HUES64 (cell line): ENCODE measurements at regions not wholly inside any gene's neighbourhood (a gene's known extent, or its start where the extent isn't known, plus 50 kb on each side); places are given as distances from the start of the nearest gene placed in this dataset.

Experiments used
- H3K27ac ChIP-seq: 2 replicates; pipeline ENCODE4 v1.7.0; 2013; ENCODE audit warnings: low read depth, low read length, inconsistent platforms
- H3K27me3 ChIP-seq: 2 replicates; pipeline ENCODE4 v1.6.1; 2013; ENCODE audit warnings: mild to moderate bottlenecking, low read length; ENCODE audit not compliant: insufficient read depth
- H3K36me3 ChIP-seq: 2 replicates; pipeline ENCODE4 v1.6.1; 2013; ENCODE audit warnings: mild to moderate bottlenecking, low read length; ENCODE audit not compliant: insufficient read depth
- H3K4me1 ChIP-seq: 2 replicates; pipeline ENCODE4 v1.6.1; 2013; ENCODE audit warnings: mild to moderate bottlenecking, low read length, moderate library complexity; ENCODE audit not compliant: insufficient read depth
- H3K4me3 ChIP-seq: 2 replicates; pipeline ENCODE4 v1.5.1; 2013; ENCODE audit warnings: mild to moderate bottlenecking, low read length, moderate library complexity
- H3K9ac ChIP-seq: 2 replicates; pipeline ENCODE4 v1.6.1; 2013; ENCODE audit warnings: mild to moderate bottlenecking, low read depth, low read length
- H3K9me3 ChIP-seq: 2 replicates; pipeline ENCODE4 v1.6.1; 2013; ENCODE audit warnings: low read depth, low read length; ENCODE audit not compliant: insufficient read depth
- WGBS: fragments of 150-250, 120-280 bp; methylation state at CpG from one replicate; pipeline ENCODE4 v1.1.7; 2013; ENCODE audit warnings: missing lambda C conversion rate; 5-methylcytosine and 5-hydroxymethylcytosine counted together

- H3K4me3 ChIP-seq: no peak overlapping the region
- no peak overlapping the region for H3K27ac ChIP-seq
- WGBS: 94% methylated on average over 3 of the region's 3 CpGs
These were observed 387.4 kb downstream of the MAN2A1 start for GRCh38 chr5:110077147-110077546.

DNA sequence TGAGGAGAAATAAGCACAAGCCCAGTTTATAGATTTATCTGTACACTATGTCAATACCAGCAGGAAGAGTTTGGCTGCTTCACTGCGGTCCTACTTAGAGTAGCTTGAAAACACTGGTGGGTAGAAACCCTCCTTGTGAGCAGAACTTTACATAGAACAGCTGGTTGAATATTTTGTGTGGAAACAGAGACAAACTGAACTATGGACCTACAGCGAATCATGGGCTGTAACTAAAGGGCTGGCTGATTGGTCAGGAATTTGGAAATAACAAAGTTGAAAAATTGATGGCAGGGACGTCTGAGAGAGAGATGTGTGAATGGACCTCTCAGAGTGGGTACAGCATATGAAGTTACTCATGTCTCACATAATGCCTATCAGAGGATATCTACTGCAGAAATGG lies 392.5 kb downstream of the MAN2A1 start:
- H3K27ac ChIP-seq: no peak overlapping the region
- H3K27me3 ChIP-seq: no peaks in the 10 kb centered on the region
- 97% methylated on average over 3 of the region's 3 CpGs for WGBS
- H3K4me1 ChIP-seq: no peaks in the 10 kb centered on the region
- no peaks in the 10 kb centered on the region for H3K9me3 ChIP-seq
- H3K9ac ChIP-seq: no peak overlapping the region
- no peak overlapping the region for H3K4me3 ChIP-seq
- H3K36me3 ChIP-seq: no peaks in the 10 kb centered on the region

More at GRCh38 chr5:110077147-110077546, 387.4 kb downstream of the MAN2A1 start:
- Histone ChIP-seq H3K4me1 (no peaks in the 10 kb centered on the region), H3K9me3 (no peaks in the 10 kb centered on the region; the same call in 1 of the 2 replicates), H3K9ac (no peak overlapping the region), H3K36me3 (no peaks in the 10 kb centered on the region), H3K27me3 (no peaks in the 10 kb centered on the region)

GRCh38 chr5:110082863-110083262 lies 393.1 kb downstream of the MAN2A1 start:
- Histone ChIP-seq H3K4me3 (no peak overlapping the region), H3K36me3 (no peaks in the 10 kb centered on the region), H3K27me3 (no peaks in the 10 kb centered on the region), H3K27ac (no peak overlapping the region), H3K4me1 (no peaks in the 10 kb centered on the region), H3K9ac (no peak overlapping the region), H3K9me3 (no peaks in the 10 kb centered on the region)
- WGBS: 92% methylated on average over 2 of the region's 2 CpGs

DNA sequence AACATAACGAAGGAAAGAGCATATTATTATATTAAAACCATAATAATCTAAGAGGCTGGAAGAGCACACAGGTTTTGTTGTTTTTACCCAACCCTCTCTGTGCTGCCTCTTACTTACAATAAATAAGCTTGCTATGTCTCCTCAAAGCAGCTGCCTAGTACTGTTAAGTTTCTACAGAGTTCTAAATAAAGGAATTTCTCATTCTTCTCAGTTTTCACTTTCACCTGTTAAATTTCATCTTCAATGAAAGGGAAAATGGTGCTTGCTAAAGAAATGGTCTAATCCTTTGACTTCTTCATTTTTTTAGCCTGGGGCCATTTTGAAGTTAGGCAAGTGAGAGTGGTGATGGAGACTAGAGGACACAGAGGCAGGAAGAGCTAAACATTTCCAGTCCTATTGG lies 396.1 kb downstream of the MAN2A1 start:
- Histone ChIP-seq H3K9me3 (no peaks in the 10 kb centered on the region), H3K27ac (no peak overlapping the region)
- WGBS: no CpG with 5 or more reads among the region's 1 CpG

DNA sequence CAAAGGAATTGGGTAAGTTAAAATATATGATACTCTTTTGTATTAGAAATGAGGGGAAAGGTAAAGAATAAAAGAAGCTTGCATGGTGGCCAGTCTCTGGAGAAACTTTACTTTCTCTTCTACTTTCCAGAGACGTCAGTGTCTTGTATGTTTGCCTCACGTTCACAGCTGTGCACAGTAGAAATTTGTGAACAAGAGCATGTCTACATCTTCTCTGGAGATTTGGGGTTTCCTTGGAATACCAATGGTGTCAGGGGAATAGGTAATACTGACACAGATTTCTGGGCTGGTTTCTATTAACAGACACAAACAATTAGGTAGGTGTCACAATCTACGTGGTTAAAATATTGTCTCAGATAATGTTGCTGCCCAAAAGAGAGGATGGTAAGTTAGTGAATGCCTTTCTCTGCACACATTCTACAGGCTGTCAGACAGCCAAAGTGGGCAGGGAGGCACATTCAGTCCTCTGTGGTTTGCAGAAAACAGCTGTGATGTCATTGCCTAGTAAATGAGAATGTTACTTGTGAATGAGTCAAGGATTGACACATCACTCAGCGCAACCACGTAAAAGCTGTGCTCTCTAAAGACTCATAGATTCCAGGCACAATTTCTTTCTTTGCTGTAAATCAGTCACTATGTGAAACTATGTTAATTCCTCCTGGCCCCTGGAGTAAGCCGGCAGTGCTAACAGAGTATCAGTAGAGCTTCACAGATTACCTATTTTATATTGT lies 397.1 kb downstream of the MAN2A1 start:
- no peaks in the 10 kb centered on the region for H3K9me3 ChIP-seq
- H3K27ac ChIP-seq: no peak overlapping the region
- H3K27me3 ChIP-seq: no peaks in the 10 kb centered on the region
- H3K4me1 ChIP-seq: no peaks in the 10 kb centered on the region
- H3K36me3 ChIP-seq: no peaks in the 10 kb centered on the region
- WGBS: 84% methylated on average over 6 of the region's 6 CpGs
- H3K9ac ChIP-seq: no peak overlapping the region
- no peak overlapping the region for H3K4me3 ChIP-seq

More for the DNA sequence above, 396.1 kb downstream of the MAN2A1 start:
- H3K36me3 ChIP-seq: no peaks in the 10 kb centered on the region
- no peak overlapping the region for H3K4me3 ChIP-seq
- H3K4me1 ChIP-seq: no peaks in the 10 kb centered on the region
- H3K9ac ChIP-seq: no peak overlapping the region
- no peaks in the 10 kb centered on the region for H3K27me3 ChIP-seq

DNA sequence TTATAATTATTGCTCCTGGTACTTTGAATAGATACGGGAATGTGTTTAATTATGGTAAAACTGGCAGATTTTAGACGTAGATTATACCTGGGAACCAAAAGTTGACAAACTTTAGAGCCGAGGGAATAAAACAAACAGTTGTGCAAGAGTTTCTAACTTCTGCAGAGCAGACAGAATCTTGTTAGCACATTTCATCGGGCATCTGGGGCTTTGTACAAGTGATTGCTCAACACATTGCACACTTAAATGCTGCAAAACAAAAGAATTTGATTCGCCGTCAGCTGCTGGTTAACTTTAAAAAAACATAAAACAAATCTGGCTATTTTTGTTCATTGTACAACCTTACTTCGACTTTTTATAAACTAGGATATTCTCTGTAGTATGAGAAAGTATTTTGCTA lies 398.1 kb downstream of the MAN2A1 start:
- H3K27ac ChIP-seq: no peak overlapping the region
- H3K9me3 ChIP-seq: no peaks in the 10 kb centered on the region
- H3K27me3 ChIP-seq: no peaks in the 10 kb centered on the region
- H3K4me3 ChIP-seq: no peak overlapping the region
- no peak overlapping the region for H3K9ac ChIP-seq
- WGBS: 93% methylated on average over 6 of the region's 7 CpGs
- H3K4me1 ChIP-seq: no peaks in the 10 kb centered on the region
- H3K36me3 ChIP-seq: no peaks in the 10 kb centered on the region

- Histone ChIP-seq H3K9me3 (no peaks in the 10 kb centered on the region), H3K36me3 (no peaks in the 10 kb centered on the region), H3K27ac (no peak overlapping the region), H3K4me3 (no peak overlapping the region), H3K9ac (no peak overlapping the region), H3K4me1 (no peaks in the 10 kb centered on the region), H3K27me3 (no peaks in the 10 kb centered on the region)
- WGBS: 100% methylated on average over 1 of the region's 1 CpG
These were observed 399.1 kb downstream of the MAN2A1 start for GRCh38 chr5:110088676-110089436.

GRCh38 chr5:110092955-110093785 lies 403.4 kb downstream of the MAN2A1 start:
- WGBS: 90% methylated on average over 2 of the region's 4 CpGs
- Histone ChIP-seq H3K9me3 (no peaks in the 10 kb centered on the region), H3K36me3 (no peaks in the 10 kb centered on the region), H3K27me3 (no peaks in the 10 kb centered on the region), H3K9ac (no peak overlapping the region), H3K4me3 (no peak overlapping the region), H3K27ac (no peak overlapping the region), H3K4me1 (no peaks in the 10 kb centered on the region)

GRCh38 chr5:110094109-110094508 lies 404.4 kb downstream of the MAN2A1 start:
- Histone ChIP-seq H3K36me3 (no peaks in the 10 kb centered on the region), H3K27ac (no peak overlapping the region), H3K27me3 (no peaks in the 10 kb centered on the region), H3K4me3 (no peak overlapping the region), H3K9me3 (no peaks in the 10 kb centered on the region), H3K4me1 (no peaks in the 10 kb centered on the region), H3K9ac (no peak overlapping the region)
- 100% methylated on average over 2 of the region's 2 CpGs for WGBS

- Histone ChIP-seq H3K4me1 (no peaks in the 10 kb centered on the region), H3K4me3 (no peak overlapping the region), H3K36me3 (no peaks in the 10 kb centered on the region), H3K9ac (no peak overlapping the region), H3K9me3 (no peaks in the 10 kb centered on the region), H3K27me3 (no peaks in the 10 kb centered on the region), H3K27ac (no peak overlapping the region)
These were observed 404.8 kb downstream of the MAN2A1 start for GRCh38 chr5:110094548-110094947.

DNA sequence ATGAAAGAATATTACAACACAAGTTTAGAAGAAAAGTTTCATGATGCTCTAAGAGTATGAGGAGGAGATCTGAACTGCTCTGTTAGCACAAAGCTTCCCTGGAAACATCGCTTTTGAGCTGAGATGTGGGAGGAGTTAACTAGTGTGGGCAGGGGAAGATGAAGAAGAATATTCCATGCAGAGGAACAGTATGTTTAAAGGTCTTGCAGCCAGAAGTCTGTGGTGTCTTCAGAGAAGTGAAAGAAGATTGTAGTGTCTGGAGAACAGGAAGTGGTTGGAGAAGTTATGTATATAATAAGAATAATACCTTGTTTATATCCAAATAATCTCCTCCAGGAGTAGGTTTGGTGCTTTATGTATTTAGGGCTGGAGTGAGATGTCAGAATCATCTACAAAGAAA lies 406.7 kb downstream of the MAN2A1 start:
- H3K27ac ChIP-seq: no peak overlapping the region
- WGBS: 92% methylated on average over 1 of the region's 1 CpG

More for the DNA sequence above, 406.7 kb downstream of the MAN2A1 start:
- Histone ChIP-seq H3K9me3 (no peaks in the 10 kb centered on the region), H3K27me3 (no peaks in the 10 kb centered on the region), H3K36me3 (no peaks in the 10 kb centered on the region), H3K9ac (no peak overlapping the region), H3K4me3 (no peak overlapping the region), H3K4me1 (no peaks in the 10 kb centered on the region)
